ENCODE measurements at regions not wholly inside any gene's neighbourhood (a gene's known extent, or its start where the extent isn't known, plus 50 kb on each side); places are given as distances from the start of the nearest gene placed in this dataset.

DNA sequence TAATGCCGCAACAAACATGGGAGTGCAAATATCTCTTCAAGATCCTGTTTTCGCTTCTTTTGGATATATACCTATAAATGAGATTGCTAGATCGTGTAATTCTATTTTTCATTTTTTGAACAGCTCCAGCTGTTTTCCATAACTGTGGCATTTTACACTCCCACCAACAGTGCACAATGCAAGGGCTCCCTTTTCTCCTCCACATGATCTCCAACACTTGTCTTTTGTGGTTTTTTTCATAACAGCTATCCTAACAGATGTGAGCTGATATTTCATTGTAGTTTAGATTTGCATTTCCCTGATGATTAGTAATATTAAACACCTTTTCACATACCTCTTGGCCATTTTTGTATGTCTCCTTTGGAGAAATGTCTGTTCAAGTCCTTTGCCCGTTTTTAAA, 58.6 kb upstream of the TJP1 start:
- no peak for TF ChIP-seq CSDC2 (CRISPR knock-in tag; IDR thresholded peaks at IDR 0.05)
- TF ChIP-seq BACH2 (CRISPR knock-in tag; IDR thresholded peaks at IDR 0.05; ENCODE audit: borderline replicate concordance) = no peak
- ATAC-seq = no peak

DNA sequence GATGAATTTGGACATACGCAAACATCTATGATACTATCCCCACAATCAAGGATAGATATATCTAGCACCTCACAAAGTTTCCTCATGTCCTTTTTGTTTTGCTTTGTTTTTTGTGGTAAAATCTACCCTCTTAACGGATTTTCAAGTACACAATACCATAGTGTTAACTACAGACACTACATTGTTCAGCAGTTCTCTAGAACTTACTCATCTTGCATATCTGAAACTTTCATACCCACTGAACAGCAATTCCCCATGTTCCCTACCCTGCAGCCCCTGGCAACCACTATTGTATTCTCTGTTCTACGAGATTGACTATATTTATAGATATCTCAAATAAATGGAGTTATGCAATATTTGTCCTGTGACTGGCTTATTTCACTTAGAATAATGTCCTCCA, 58.1 kb upstream of the TJP1 start:
- TF ChIP-seq ZNF70 (CRISPR knock-in tag; IDR thresholded peaks at IDR 0.05) (no peak), ZFP30 (CRISPR knock-in tag; IDR thresholded peaks at IDR 0.05) (no peak), ISL1 (CRISPR knock-in tag; IDR thresholded peaks at IDR 0.05) (no peak), RARB (CRISPR knock-in tag; IDR thresholded peaks at IDR 0.05) (no peak), ZC3H10 (CRISPR knock-in tag; IDR thresholded peaks at IDR 0.05) (no peak), ZFP3 (CRISPR knock-in tag; IDR thresholded peaks at IDR 0.05) (no peak), CSDC2 (CRISPR knock-in tag; IDR thresholded peaks at IDR 0.05) (no peak), ARNTL (CRISPR knock-in tag; IDR thresholded peaks at IDR 0.05; ENCODE audit: borderline replicate concordance, low read depth) (no peak)
- TF ChIP-seq, protein P1, sequence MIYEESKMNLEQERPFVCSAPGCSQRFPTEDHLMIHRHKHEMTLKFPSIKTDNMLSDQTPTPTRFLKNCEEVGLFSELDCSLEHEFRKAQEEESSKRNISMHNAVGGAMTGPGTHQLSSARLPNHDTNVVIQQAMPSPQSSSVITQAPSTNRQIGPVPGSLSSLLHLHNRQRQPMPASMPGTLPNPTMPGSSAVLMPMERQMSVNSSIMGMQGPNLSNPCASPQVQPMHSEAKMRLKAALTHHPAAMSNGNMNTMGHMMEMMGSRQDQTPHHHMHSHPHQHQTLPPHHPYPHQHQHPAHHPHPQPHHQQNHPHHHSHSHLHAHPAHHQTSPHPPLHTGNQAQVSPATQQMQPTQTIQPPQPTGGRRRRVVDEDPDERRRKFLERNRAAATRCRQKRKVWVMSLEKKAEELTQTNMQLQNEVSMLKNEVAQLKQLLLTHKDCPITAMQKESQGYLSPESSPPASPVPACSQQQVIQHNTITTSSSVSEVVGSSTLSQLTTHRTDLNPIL (CRISPR knock-in tag; IDR thresholded peaks at IDR 0.05; ENCODE audit: low read depth) = no peak
- TF ChIP-seq, protein P2, sequence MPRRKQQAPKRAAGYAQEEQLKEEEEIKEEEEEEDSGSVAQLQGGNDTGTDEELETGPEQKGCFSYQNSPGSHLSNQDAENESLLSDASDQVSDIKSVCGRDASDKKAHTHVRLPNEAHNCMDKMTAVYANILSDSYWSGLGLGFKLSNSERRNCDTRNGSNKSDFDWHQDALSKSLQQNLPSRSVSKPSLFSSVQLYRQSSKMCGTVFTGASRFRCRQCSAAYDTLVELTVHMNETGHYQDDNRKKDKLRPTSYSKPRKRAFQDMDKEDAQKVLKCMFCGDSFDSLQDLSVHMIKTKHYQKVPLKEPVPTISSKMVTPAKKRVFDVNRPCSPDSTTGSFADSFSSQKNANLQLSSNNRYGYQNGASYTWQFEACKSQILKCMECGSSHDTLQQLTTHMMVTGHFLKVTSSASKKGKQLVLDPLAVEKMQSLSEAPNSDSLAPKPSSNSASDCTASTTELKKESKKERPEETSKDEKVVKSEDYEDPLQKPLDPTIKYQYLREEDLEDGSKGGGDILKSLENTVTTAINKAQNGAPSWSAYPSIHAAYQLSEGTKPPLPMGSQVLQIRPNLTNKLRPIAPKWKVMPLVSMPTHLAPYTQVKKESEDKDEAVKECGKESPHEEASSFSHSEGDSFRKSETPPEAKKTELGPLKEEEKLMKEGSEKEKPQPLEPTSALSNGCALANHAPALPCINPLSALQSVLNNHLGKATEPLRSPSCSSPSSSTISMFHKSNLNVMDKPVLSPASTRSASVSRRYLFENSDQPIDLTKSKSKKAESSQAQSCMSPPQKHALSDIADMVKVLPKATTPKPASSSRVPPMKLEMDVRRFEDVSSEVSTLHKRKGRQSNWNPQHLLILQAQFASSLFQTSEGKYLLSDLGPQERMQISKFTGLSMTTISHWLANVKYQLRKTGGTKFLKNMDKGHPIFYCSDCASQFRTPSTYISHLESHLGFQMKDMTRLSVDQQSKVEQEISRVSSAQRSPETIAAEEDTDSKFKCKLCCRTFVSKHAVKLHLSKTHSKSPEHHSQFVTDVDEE (CRISPR knock-in tag; IDR thresholded peaks at IDR 0.05) = no peak
- TF ChIP-seq, protein P3, sequence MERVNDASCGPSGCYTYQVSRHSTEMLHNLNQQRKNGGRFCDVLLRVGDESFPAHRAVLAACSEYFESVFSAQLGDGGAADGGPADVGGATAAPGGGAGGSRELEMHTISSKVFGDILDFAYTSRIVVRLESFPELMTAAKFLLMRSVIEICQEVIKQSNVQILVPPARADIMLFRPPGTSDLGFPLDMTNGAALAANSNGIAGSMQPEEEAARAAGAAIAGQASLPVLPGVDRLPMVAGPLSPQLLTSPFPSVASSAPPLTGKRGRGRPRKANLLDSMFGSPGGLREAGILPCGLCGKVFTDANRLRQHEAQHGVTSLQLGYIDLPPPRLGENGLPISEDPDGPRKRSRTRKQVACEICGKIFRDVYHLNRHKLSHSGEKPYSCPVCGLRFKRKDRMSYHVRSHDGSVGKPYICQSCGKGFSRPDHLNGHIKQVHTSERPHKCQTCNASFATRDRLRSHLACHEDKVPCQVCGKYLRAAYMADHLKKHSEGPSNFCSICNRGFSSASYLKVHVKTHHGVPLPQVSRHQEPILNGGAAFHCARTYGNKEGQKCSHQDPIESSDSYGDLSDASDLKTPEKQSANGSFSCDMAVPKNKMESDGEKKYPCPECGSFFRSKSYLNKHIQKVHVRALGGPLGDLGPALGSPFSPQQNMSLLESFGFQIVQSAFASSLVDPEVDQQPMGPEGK (CRISPR knock-in tag; IDR thresholded peaks at IDR 0.05; ENCODE audit: borderline replicate concordance) = no peak
- TF ChIP-seq, protein P4, sequence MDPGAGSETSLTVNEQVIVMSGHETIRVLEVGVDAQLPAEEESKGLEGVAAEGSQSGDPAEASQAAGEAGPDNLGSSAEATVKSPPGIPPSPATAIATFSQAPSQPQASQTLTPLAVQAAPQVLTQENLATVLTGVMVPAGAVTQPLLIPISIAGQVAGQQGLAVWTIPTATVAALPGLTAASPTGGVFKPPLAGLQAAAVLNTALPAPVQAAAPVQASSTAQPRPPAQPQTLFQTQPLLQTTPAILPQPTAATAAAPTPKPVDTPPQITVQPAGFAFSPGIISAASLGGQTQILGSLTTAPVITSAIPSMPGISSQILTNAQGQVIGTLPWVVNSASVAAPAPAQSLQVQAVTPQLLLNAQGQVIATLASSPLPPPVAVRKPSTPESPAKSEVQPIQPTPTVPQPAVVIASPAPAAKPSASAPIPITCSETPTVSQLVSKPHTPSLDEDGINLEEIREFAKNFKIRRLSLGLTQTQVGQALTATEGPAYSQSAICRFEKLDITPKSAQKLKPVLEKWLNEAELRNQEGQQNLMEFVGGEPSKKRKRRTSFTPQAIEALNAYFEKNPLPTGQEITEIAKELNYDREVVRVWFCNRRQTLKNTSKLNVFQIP (CRISPR knock-in tag; IDR thresholded peaks at IDR 0.05; ENCODE audit: borderline replicate concordance, low read depth) = no peak
- no peak for ATAC-seq

DNA sequence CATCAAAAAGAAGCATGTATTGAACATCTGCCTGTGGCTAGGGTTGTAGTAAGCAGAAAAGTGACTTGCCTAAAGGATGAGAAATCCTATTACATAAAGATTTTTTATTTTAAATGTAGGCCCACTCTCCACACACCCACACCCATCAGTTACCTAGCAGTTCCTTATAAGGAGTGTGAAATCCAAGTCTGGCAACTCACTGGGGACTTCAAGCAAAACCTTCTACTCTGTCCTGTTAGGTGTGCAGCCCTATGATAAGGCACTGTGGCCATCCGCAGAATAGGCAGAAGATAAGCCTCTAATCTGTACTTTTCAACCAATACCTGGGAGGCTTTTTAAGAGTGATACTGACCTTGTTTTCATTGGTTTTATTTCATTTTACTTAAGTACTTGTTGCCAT, 52.7 kb upstream of the TJP1 start:
- no peak for ATAC-seq
- TF ChIP-seq ZFP3 (CRISPR knock-in tag; IDR thresholded peaks at IDR 0.05) = no peak
- TF ChIP-seq, protein P3 (CRISPR knock-in tag; IDR thresholded peaks at IDR 0.05; ENCODE audit: borderline replicate concordance) = no peak
- no peak for TF ChIP-seq OSR1 (CRISPR knock-in tag; IDR thresholded peaks at IDR 0.05)
- TF ChIP-seq, protein P4 (CRISPR knock-in tag; IDR thresholded peaks at IDR 0.05; ENCODE audit: borderline replicate concordance, low read depth) = no peak
- no peak for TF ChIP-seq ZNF565 (CRISPR knock-in tag; conservative IDR thresholded peaks at IDR 0.05; ENCODE audit: low read depth)

DNA sequence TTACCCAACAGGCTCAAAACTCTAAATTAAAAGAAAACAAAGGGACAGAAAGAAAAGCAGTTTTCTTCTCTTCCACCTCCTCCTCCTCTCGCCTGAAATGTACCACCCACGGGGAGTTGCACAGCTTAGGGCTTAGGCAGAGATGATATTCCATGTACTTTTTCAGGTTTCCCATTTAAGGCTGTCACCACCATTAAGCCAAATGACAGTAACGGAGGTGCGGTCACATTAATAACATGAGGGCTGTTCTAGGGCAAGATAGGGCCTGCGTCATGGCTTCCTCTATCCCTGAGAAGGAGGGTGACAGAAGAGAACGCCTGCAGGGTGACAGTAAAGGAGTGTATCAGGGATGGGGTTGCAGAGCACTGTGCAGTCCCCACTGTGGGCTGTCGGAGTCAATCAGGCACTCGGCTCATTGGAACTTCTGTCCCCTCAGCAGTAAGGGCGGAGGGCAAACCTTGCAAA, 51.7 kb upstream of the TJP1 start:
- no peak for ATAC-seq
- TF ChIP-seq ZNF70 (CRISPR knock-in tag; IDR thresholded peaks at IDR 0.05) (no peak), ISL1 (CRISPR knock-in tag; IDR thresholded peaks at IDR 0.05) (no peak), CSDC2 (CRISPR knock-in tag; IDR thresholded peaks at IDR 0.05) (no peak), ZFP3 (CRISPR knock-in tag; IDR thresholded peaks at IDR 0.05) (no peak), TCF4 (CRISPR knock-in tag; IDR thresholded peaks at IDR 0.05; ENCODE audit: borderline replicate concordance) (no peak), ZFP30 (CRISPR knock-in tag; IDR thresholded peaks at IDR 0.05) (no peak), OSR1 (CRISPR knock-in tag; IDR thresholded peaks at IDR 0.05) (no peak), RARB (CRISPR knock-in tag; IDR thresholded peaks at IDR 0.05) (no peak), PPARA (CRISPR knock-in tag; IDR thresholded peaks at IDR 0.05; ENCODE audit: borderline replicate concordance) (no peak), BACH2 (CRISPR knock-in tag; IDR thresholded peaks at IDR 0.05; ENCODE audit: borderline replicate concordance) (no peak)
- TF ChIP-seq, protein P4 (CRISPR knock-in tag; IDR thresholded peaks at IDR 0.05; ENCODE audit: borderline replicate concordance, low read depth) = no peak
- TF ChIP-seq, protein P1 (CRISPR knock-in tag; IDR thresholded peaks at IDR 0.05; ENCODE audit: low read depth) = no peak
- TF ChIP-seq, protein P5, sequence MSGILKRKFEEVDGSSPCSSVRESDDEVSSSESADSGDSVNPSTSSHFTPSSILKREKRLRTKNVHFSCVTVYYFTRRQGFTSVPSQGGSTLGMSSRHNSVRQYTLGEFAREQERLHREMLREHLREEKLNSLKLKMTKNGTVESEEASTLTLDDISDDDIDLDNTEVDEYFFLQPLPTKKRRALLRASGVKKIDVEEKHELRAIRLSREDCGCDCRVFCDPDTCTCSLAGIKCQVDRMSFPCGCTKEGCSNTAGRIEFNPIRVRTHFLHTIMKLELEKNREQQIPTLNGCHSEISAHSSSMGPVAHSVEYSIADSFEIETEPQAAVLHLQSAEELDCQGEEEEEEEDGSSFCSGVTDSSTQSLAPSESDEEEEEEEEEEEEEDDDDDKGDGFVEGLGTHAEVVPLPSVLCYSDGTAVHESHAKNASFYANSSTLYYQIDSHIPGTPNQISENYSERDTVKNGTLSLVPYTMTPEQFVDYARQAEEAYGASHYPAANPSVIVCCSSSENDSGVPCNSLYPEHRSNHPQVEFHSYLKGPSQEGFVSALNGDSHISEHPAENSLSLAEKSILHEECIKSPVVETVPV (CRISPR knock-in tag; IDR thresholded peaks at IDR 0.05) = no peak
